NB4 (cell line): ENCODE measurements at regions not wholly inside any gene's neighbourhood (a gene's known extent, or its start where the extent isn't known, plus 50 kb on each side); places are given as distances from the start of the nearest gene placed in this dataset.

Source experiments
- TF ChIP-seq, protein P1 (sequence below): IDR thresholded peaks from one replicate; pipeline ENCODE4 v1.5.1; 2012; ENCODE audit warnings: low read depth, low read length
- TF ChIP-seq, protein P2 (sequence below): IDR thresholded peaks from 2 replicates; pipeline ENCODE4 v1.6.1; 2011; ENCODE audit warnings: low read depth, low read length

DNA sequence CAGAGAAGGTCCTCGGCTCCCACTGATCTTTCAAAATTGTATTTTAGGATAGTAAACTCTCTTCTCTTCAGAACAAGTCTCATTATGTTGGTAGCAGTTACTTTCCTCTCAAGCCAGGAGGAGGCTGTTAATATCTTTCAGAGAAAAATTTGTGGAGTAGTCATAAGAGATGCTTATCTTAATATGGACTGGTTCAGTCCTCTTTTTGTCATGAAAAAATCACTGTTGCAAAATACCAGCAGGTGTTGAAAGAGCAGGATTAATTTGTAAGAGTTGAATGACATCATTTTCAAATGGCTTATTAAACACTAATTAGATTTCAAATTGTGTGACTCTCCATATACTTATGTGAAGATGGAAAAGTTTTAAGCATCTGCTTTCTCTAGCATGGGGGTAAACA lies 662.5 kb downstream of the POM121L12 start:
- TF ChIP-seq, protein P1, sequence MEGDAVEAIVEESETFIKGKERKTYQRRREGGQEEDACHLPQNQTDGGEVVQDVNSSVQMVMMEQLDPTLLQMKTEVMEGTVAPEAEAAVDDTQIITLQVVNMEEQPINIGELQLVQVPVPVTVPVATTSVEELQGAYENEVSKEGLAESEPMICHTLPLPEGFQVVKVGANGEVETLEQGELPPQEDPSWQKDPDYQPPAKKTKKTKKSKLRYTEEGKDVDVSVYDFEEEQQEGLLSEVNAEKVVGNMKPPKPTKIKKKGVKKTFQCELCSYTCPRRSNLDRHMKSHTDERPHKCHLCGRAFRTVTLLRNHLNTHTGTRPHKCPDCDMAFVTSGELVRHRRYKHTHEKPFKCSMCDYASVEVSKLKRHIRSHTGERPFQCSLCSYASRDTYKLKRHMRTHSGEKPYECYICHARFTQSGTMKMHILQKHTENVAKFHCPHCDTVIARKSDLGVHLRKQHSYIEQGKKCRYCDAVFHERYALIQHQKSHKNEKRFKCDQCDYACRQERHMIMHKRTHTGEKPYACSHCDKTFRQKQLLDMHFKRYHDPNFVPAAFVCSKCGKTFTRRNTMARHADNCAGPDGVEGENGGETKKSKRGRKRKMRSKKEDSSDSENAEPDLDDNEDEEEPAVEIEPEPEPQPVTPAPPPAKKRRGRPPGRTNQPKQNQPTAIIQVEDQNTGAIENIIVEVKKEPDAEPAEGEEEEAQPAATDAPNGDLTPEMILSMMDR: no peak
- TF ChIP-seq, protein P2, sequence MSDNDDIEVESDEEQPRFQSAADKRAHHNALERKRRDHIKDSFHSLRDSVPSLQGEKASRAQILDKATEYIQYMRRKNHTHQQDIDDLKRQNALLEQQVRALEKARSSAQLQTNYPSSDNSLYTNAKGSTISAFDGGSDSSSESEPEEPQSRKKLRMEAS: no peak
